IPS-18a (cell line): ENCODE measurements at regions not wholly inside any gene's neighbourhood (a gene's known extent, or its start where the extent isn't known, plus 50 kb on each side); places are given as distances from the start of the nearest gene placed in this dataset.

ENCODE experiments used
- H3K27ac ChIP-seq: one replicate; pipeline ENCODE4 v1.5.1; 2013; ENCODE audit warnings: low read length
- H3K27me3 ChIP-seq: one replicate; pipeline ENCODE4 v1.6.1; 2013; ENCODE audit warnings: mild to moderate bottlenecking, low read length; ENCODE audit not compliant: control insufficient read depth, insufficient read depth
- H3K36me3 ChIP-seq: one replicate; pipeline ENCODE4 v1.6.1; 2013; ENCODE audit warnings: low read depth, low read length; ENCODE audit not compliant: control insufficient read depth
- H3K4me1 ChIP-seq: one replicate; pipeline ENCODE4 v1.6.1; 2013; ENCODE audit warnings: low read depth, low read length; ENCODE audit not compliant: control insufficient read depth
- H3K4me3 ChIP-seq: one replicate; pipeline ENCODE4 v1.5.1; 2013; ENCODE audit warnings: low read length
- H3K9ac ChIP-seq: one replicate; pipeline ENCODE4 v1.6.1; 2013; ENCODE audit warnings: mild to moderate bottlenecking, low read length, moderate library complexity
- H3K9me3 ChIP-seq: one replicate; pipeline ENCODE4 v1.6.1; 2013; ENCODE audit warnings: low read depth, low read length; ENCODE audit not compliant: control insufficient read depth

DNA sequence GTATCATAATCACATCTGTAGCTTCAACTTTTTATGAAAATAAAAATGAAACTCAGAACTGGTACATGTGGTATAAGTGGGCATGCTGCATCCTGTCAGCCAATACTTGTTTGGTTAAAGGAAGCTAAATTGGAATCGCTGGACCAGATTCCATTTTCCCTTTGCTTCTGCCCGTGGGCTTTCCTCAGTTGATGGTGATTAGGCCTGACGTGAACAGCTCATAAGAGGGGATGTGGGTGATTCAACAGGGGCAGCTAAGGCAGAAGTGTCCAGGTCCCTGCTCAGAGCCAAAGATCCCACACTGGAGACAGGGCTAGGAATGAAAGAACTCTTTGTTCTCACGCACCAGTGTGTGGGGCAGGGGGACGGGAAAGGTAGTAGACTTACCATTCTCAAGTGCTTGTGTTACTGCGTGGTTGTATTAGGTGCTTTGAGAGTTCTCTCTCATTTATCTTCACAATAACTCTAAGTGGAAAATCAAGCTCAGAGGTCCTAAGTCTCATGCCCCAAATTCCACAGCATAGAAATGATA, 63.2 kb upstream of the GUCY1A1 start:
- no peaks in the 10 kb centered on the region for H3K27me3 ChIP-seq
- no peaks in the 10 kb centered on the region for H3K9me3 ChIP-seq
- no peak overlapping the region for H3K4me3 ChIP-seq
- no peak overlapping the region for H3K27ac ChIP-seq
- no peak overlapping the region for H3K9ac ChIP-seq
- H3K4me1 ChIP-seq, result no peaks in the 10 kb centered on the region
- no peaks in the 10 kb centered on the region for H3K36me3 ChIP-seq

DNA sequence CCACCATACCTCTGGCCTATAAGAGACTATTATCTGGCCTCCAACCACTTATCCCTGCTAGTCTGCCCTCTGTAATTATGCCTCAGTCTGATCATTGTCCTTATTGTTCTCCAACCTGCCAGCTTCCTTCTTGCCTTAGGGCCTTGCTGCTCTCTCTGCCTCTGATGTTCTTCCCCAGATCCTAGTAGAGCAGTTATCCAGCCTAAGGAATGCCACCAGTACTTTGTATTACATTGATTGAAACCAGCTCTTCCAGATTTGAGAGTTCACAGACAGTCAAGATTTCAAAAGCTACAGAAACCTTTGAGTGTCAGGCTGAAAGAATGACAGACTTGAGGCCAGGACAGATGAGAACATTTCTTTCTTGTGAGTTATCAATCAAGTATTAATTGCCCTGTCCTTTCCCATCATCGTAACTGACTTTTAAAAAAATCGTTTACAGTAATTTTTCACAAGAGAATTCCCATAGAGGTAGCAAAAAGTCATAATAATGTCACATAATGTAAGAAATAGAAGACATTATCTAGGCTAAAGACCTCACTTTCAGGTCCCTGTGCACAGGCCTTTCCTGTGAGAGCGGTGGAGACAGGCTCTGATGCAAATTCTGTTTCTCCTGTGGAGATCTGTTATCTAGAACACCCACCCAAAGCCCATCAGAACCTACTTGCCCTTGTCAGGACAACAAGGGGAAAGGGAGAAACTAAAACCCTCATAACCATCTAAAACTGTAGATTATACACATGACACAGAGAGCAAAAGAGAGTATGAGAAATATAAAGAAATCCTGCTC, 64.1 kb upstream of the GUCY1A1 start:
- Histone ChIP-seq H3K9ac (no peak overlapping the region), H3K27me3 (no peaks in the 10 kb centered on the region), H3K36me3 (no peaks in the 10 kb centered on the region), H3K4me1 (no peaks in the 10 kb centered on the region), H3K27ac (no peak overlapping the region), H3K4me3 (no peak overlapping the region), H3K9me3 (no peaks in the 10 kb centered on the region)

DNA sequence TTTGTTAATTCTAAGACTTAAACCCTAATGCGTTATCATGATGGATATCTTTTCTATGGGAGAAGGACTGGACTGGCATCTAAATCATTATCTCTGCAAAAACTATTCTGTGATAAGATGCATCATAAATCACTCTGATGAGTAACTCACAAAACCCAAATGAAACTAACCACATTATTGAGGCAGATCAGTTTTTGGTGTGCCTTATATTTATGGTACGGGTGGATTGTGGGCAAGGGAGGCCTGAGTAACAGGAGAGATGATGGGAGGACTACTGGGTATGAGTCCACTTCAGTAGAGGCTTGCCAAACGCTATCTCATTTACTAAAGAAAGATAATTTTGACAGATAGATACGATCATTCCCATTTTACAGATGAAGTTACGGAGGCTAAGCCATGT, 66.4 kb upstream of the GUCY1A1 start:
- Histone ChIP-seq H3K27ac (no peak overlapping the region), H3K9ac (no peak overlapping the region), H3K4me3 (no peak overlapping the region), H3K27me3 (no peaks in the 10 kb centered on the region), H3K9me3 (no peaks in the 10 kb centered on the region), H3K4me1 (no peaks in the 10 kb centered on the region), H3K36me3 (no peaks in the 10 kb centered on the region)

DNA sequence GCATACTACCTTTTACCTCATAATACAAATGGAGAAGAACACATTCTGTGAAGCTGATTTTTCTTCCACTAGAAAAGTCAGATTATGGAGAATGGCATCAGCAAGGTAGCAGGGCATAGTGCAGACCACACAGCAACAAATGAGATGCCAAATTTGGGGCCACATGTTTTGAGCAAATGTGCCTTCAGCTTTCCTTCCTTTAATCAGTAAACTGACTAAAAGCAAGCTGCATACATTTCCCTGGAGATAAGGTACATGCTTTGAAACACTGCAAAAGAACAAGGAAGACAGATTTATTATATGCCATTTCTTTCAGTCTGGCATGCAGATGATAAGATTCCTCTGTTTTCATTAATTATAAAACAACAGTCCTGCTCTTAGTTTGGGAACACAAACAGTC, 67.1 kb upstream of the GUCY1A1 start:
- H3K9me3 ChIP-seq, result no peaks in the 10 kb centered on the region
- no peak overlapping the region for H3K27ac ChIP-seq
- no peaks in the 10 kb centered on the region for H3K27me3 ChIP-seq
- H3K36me3 ChIP-seq, result no peaks in the 10 kb centered on the region
- H3K4me3 ChIP-seq, result no peak overlapping the region
- no peak overlapping the region for H3K9ac ChIP-seq
- no peaks in the 10 kb centered on the region for H3K4me1 ChIP-seq

DNA sequence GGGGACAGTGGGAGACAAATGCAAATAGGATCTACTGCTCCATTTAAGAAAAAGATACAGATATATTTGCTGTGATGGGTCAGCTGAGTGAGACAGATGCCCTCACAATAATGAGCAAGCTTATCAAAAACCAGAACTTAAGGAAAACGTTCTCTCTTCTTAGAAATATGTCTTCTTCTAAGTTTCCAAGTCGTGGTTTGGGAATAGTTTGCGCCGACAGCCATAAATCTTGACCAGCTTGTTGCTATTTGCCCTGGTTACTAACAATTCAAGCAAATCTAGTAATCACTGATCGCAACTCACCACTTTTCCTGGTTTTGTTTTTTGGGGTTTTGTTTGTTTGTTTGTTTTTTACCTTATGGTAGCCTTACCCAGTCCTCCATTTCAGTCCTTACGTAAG, 67.6 kb upstream of the GUCY1A1 start:
- H3K9me3 ChIP-seq, result no peaks in the 10 kb centered on the region
- no peak overlapping the region for H3K27ac ChIP-seq
- H3K36me3 ChIP-seq, result no peaks in the 10 kb centered on the region
- H3K27me3 ChIP-seq, result no peaks in the 10 kb centered on the region
- no peak overlapping the region for H3K9ac ChIP-seq
- H3K4me3 ChIP-seq, result no peak overlapping the region
- H3K4me1 ChIP-seq, result no peaks in the 10 kb centered on the region

DNA sequence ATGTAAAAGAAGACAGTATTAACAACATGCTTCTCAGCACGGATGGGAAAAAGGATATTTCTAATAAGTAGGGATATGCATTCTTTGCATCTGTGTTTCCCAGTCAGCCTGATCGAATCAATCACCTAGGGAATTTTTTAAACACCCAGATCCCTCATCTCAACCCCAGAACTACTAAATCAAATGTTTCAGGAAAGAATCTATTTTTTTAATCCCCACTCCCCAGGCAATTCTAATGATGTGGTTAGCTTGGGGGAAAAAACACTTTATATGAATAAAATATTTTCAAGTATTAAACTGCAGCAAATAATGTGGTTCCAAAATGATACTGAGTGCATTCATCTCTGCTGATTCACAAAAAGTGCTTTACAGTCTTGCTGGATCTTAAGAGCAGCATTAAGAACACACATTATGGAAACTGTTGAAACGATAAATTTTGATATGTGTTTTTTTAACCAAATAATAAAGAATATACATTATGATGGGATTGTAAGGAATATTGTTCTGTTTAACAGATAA, 68.7 kb upstream of the GUCY1A1 start:
- no peaks in the 10 kb centered on the region for H3K27me3 ChIP-seq
- no peak overlapping the region for H3K4me3 ChIP-seq
- H3K27ac ChIP-seq, result no peak overlapping the region
- H3K9me3 ChIP-seq, result no peaks in the 10 kb centered on the region
- H3K9ac ChIP-seq, result no peak overlapping the region
- H3K4me1 ChIP-seq, result no peaks in the 10 kb centered on the region
- no peaks in the 10 kb centered on the region for H3K36me3 ChIP-seq

DNA sequence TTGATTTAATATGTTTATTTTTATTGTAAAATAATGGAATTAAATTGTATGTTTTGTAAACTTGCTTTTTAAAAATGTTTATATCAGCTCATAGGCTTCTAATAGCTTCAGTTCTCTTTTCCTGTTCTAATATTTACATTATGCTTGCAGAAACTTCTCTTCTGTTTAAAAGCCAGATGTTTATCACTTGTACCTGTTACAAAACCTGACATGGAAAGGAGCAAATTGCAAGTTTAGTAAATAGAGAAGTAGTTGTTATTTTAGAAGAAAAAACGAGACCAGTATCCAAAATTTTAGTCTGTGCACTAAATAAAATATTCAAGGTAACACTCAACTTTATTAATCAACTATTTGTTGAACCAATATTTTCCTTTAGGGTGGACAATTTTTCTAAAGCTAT, 69.4 kb upstream of the GUCY1A1 start:
- H3K27me3 ChIP-seq, result no peaks in the 10 kb centered on the region
- H3K4me1 ChIP-seq, result no peaks in the 10 kb centered on the region
- no peak overlapping the region for H3K9ac ChIP-seq
- H3K27ac ChIP-seq, result no peak overlapping the region
- no peak overlapping the region for H3K4me3 ChIP-seq
- no peaks in the 10 kb centered on the region for H3K9me3 ChIP-seq
- no peaks in the 10 kb centered on the region for H3K36me3 ChIP-seq

DNA sequence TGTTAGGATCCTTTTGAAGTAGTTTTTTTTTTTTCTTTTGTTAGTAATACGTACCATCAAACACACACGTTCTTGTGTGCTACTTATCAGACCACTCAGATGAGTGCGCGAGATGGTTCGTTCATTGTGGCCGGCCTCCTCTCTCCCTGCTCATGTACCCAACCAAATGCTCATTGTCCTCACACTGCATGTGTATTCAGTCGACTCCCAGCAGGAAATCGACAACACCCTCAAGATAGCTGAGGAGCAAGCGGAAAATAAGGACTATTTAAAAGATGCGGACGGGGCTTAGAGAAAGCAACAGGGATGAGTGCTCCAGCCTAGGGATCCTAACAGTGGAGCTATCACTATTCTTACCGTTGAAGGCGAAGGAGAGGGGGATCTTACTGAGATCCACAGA, 72.9 kb upstream of the GUCY1A1 start:
- H3K27me3 ChIP-seq, result no peaks in the 10 kb centered on the region
- no peaks in the 10 kb centered on the region for H3K4me1 ChIP-seq
- H3K36me3 ChIP-seq, result no peaks in the 10 kb centered on the region
- H3K9me3 ChIP-seq, result no peaks in the 10 kb centered on the region
- no peak overlapping the region for H3K4me3 ChIP-seq
- no peak overlapping the region for H3K9ac ChIP-seq
- no peak overlapping the region for H3K27ac ChIP-seq

DNA sequence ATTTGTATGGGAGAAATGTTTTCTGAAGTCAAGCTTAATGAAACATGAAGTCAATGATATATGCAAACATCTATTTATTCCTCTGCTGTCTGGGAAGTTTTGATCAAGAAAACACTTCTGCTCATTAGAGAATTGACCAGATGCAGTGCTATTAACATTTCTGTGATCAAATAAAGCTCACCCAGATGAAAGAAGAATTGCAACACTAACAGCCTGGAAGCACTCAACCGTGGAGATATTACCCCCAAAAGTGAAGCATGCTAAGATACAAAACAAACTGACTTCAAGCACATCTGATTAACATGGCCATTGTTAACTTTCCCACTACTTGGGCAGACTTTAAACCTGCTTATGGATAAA, 73.7 kb upstream of the GUCY1A1 start:
- Histone ChIP-seq H3K9me3 (no peaks in the 10 kb centered on the region), H3K36me3 (no peaks in the 10 kb centered on the region), H3K27me3 (no peaks in the 10 kb centered on the region), H3K4me1 (no peaks in the 10 kb centered on the region), H3K9ac (no peak overlapping the region), H3K27ac (no peak overlapping the region), H3K4me3 (no peak overlapping the region)

DNA sequence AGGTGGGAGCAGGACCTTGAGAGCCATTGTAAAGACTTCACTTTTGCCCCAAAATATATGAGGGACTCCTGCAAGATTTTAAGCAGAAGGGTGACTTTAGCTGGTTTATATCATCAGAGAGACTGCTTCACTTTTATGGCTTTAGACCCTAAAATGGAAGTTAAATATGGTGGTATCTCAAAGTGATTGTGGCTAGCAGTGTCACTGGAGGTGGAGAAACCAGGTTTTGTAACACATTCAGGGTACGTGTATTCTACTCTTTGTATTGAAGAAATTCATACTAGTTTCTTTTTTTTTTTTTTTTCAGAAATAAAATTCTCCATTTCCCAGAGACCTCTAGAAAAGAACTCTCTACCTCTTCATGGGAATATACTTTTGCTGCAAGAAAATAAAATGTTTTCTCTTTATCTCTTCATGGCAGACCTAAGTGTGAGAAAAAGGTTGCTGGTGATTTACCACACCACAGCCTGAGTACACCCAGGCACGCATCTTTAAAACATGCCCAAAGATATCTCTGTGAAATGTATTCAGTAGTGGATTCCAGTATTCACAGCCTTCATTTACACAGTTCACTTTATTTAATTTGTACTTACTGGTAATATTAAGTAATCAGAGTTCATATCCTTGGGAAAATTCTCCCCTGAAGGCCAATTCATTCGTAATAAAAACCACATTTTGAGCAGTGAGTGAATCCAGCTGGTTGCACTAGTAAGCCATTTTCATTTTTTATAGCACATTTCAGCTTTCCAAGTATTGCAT, 74.3 kb upstream of the GUCY1A1 start:
- no peaks in the 10 kb centered on the region for H3K9me3 ChIP-seq
- no peak overlapping the region for H3K27ac ChIP-seq
- H3K9ac ChIP-seq, result no peak overlapping the region
- H3K4me1 ChIP-seq, result no peaks in the 10 kb centered on the region
- H3K27me3 ChIP-seq, result no peaks in the 10 kb centered on the region
- no peaks in the 10 kb centered on the region for H3K36me3 ChIP-seq
- no peak overlapping the region for H3K4me3 ChIP-seq

DNA sequence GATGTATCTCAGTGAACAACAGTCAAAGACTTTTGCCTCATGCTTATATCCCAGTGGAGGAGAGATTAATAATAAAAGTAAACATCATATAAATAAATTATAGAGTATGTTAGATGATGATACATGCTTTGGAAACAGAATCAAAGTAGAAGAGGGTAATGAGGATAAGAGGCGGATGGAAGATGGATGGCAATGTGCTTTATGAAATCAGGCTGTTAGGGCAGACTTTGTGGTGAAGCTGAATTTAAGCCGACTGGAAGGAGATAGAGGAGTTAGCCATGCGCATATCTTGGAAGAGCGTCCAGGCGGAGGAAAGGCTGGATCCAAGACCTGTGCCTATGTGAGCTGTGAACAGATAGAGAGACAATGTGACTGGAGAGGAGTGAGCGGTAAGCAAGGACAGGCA, 74.9 kb upstream of the GUCY1A1 start:
- Histone ChIP-seq H3K4me3 (no peak overlapping the region), H3K9me3 (no peaks in the 10 kb centered on the region), H3K36me3 (no peaks in the 10 kb centered on the region), H3K27me3 (no peaks in the 10 kb centered on the region), H3K27ac (no peak overlapping the region), H3K4me1 (no peaks in the 10 kb centered on the region), H3K9ac (no peak overlapping the region)
